H1 (cell line): ENCODE measurements at regions not wholly inside any gene's neighbourhood (a gene's known extent, or its start where the extent isn't known, plus 50 kb on each side); places are given as distances from the start of the nearest gene placed in this dataset.

ENCODE experiments used
- CTCF ChIA-PET: fragments of 300-600 bp; sonication (Branson Sonifier 250); formaldehyde crosslinking; loops from one replicate; lab custom pipeline; 2021; ENCODE audit not compliant: partially characterized antibody; lab: Charles Lee
- POLR2A ChIA-PET: fragments of 300-600 bp; sonication (Branson Sonifier 250); formaldehyde crosslinking; loops from one replicate; lab custom pipeline; 2021; ENCODE audit warnings: inconsistent platforms; ENCODE audit not compliant: partially characterized antibody; lab: Charles Lee
- DNase-seq, 2 experiments: peaks; one replicate each; pipeline versions ENCODE4 v3.0.0 to v3.0.0-alpha.2; 2010 to 2022; ENCODE audit warnings: low spot score in 2 of 2, low read depth in 1 of 2, mixed read lengths in 1 of 2
- FAIRE-seq: peaks from 2 replicates; lab custom pipeline; 2011; peaks lifted over from hg19 to GRCh38; lab: Jason Lieb, UNC
- H2AFZ ChIP-seq: 2 replicates; pipeline ENCODE4 v1.8.1; 2012; ENCODE audit warnings: low read length, inconsistent platforms
- H2AK5ac ChIP-seq: 2 replicates; pipeline ENCODE4 v1.6.1; 2013; ENCODE audit warnings: low read depth, low read length
- H2BK120ac ChIP-seq: replicated peaks from 2 replicates; pipeline ENCODE3; 2013; ENCODE audit warnings: low read depth, low read length, inconsistent platforms
- H2BK12ac ChIP-seq: 2 replicates; pipeline ENCODE4 v1.6.1; 2013; ENCODE audit warnings: low read depth, low read length
- H2BK15ac ChIP-seq: 2 replicates; pipeline ENCODE4 v1.6.1; 2013; ENCODE audit warnings: low read length
- H2BK20ac ChIP-seq: 2 replicates; pipeline ENCODE4 v1.6.1; 2013; ENCODE audit warnings: low read length
- H2BK5ac ChIP-seq: 2 replicates; pipeline ENCODE4 v1.6.1; 2013; ENCODE audit warnings: low read depth, low read length
- H3K14ac ChIP-seq: 2 replicates; pipeline ENCODE4 v1.6.1; 2013; ENCODE audit warnings: inconsistent platforms; ENCODE audit not compliant: insufficient read length
- H3K18ac ChIP-seq: 2 replicates; pipeline ENCODE4 v1.6.1; 2013; ENCODE audit warnings: low read length; ENCODE audit errors: extremely low read depth
- H3K23ac ChIP-seq: 2 replicates; pipeline ENCODE4 v1.6.1; 2013; ENCODE audit warnings: inconsistent platforms; ENCODE audit not compliant: insufficient read length
- H3K23me2 ChIP-seq: 2 replicates; pipeline ENCODE4 v1.6.1; 2013; ENCODE audit warnings: low read depth, low read length
- H3K27ac ChIP-seq: 2 replicates; pipeline ENCODE4 v1.6.1; 2011; ENCODE audit warnings: low read depth, low read length, inconsistent platforms
- H3K27me3 ChIP-seq, 4 experiments: replicated peaks in 1 of 4; 1 replicate in 1 of 4; 2 replicates in 3 of 4; pipeline versions ENCODE4 v1.6.1 to v1.8.1; 2011 to 2013; ENCODE audit warnings: low read length in 3 of 4, mild to moderate bottlenecking in 3 of 4, inconsistent platforms in 2 of 4, mixed read lengths in 2 of 4, moderate library complexity in 1 of 4; ENCODE audit not compliant: control insufficient read depth in 3 of 4, insufficient read depth in 3 of 4; ENCODE audit errors: extremely low read depth in 1 of 4
- H3K36me3 ChIP-seq, 4 experiments: 2 replicates each; pipeline versions ENCODE4 v1.6.1 to v1.8.1; 2011 to 2013; ENCODE audit warnings: mild to moderate bottlenecking in 4 of 4, low read length in 3 of 4, moderate library complexity in 2 of 4, control low read depth in 1 of 4, inconsistent platforms in 1 of 4; ENCODE audit not compliant: insufficient read depth in 4 of 4, control insufficient read depth in 2 of 4
- H3K4ac ChIP-seq: replicated peaks from 2 replicates; pipeline ENCODE3; 2013; ENCODE audit warnings: low read length, low read depth, mixed read lengths, inconsistent platforms; ENCODE audit not compliant: insufficient read length
- H3K4me1 ChIP-seq, 4 experiments: replicated peaks in 1 of 4; 1 replicate in 1 of 4; 2 replicates in 3 of 4; pipeline versions ENCODE4 v1.6.1 to v1.8.1; 2011 to 2013; ENCODE audit warnings: low read length in 3 of 4, inconsistent platforms in 2 of 4, mixed read lengths in 1 of 4; ENCODE audit not compliant: insufficient read depth in 4 of 4, control insufficient read depth in 3 of 4
- H3K4me2 ChIP-seq, 2 experiments: 2 replicates each; pipeline versions ENCODE4 v1.6.1 to v1.8.1; 2011 to 2013; ENCODE audit warnings: low read depth in 2 of 2, low read length in 2 of 2, control low read depth in 1 of 2, inconsistent platforms in 1 of 2, mild to moderate bottlenecking in 1 of 2; ENCODE audit not compliant: insufficient read depth in 1 of 2
- H3K4me3 ChIP-seq, 4 experiments: fragments of 200-600, 300-600 bp in 1 of 4; sonication (generic), shearing (Covaris generic), sonication (Bioruptor Twin) in 1 of 4; 2 replicates each; pipeline versions ENCODE4 v1.5.1 to v1.8.1; 2011 to 2016; ENCODE audit warnings: low read length in 4 of 4, low read depth in 3 of 4, control low read depth in 2 of 4, inconsistent platforms in 2 of 4, mild to moderate bottlenecking in 2 of 4, mixed read lengths in 1 of 4, moderate library complexity in 1 of 4; ENCODE audit not compliant: insufficient read depth in 2 of 4; ENCODE audit errors: extremely low read depth in 1 of 4
- H3K56ac ChIP-seq: replicated peaks from 2 replicates; pipeline ENCODE3; 2013; ENCODE audit warnings: low read depth, mild to moderate bottlenecking, mixed read lengths, low read length, inconsistent platforms; ENCODE audit not compliant: insufficient read length
- H3K79me1 ChIP-seq: 2 replicates; pipeline ENCODE4 v1.6.1; 2013; ENCODE audit warnings: low read depth, low read length, control low read depth
- H3K79me2 ChIP-seq, 2 experiments: 2 replicates each; pipeline versions ENCODE4 v1.6.1 to v1.8.1; 2012 to 2013; ENCODE audit warnings: low read length in 2 of 2, mild to moderate bottlenecking in 2 of 2, inconsistent platforms in 1 of 2; ENCODE audit not compliant: insufficient read depth in 2 of 2, control insufficient read depth in 1 of 2
- H3K9ac ChIP-seq, 4 experiments: replicated peaks in 1 of 4; 1 replicate in 1 of 4; 2 replicates in 3 of 4; pipeline versions ENCODE4 v1.6.1 to v1.8.1; 2011 to 2013; ENCODE audit warnings: low read depth in 3 of 4, low read length in 3 of 4, control low read depth in 2 of 4, mild to moderate bottlenecking in 2 of 4, moderate library complexity in 2 of 4, inconsistent platforms in 1 of 4; ENCODE audit errors: extremely low read depth in 1 of 4
- H3K9me3 ChIP-seq, 2 experiments: 2 replicates each; pipeline versions ENCODE4 v1.6.1 to v1.8.1; 2012 to 2013; ENCODE audit warnings: mild to moderate bottlenecking in 2 of 2, moderate library complexity in 2 of 2, control low read depth in 1 of 2, inconsistent platforms in 1 of 2, low read depth in 1 of 2, low read length in 1 of 2, mixed read lengths in 1 of 2; ENCODE audit not compliant: insufficient read depth in 2 of 2
- H4K20me1 ChIP-seq, 2 experiments: replicated peaks in 1 of 2; 2 replicates each; pipeline versions ENCODE3 to v1.8.1; 2011 to 2013; ENCODE audit warnings: inconsistent platforms in 2 of 2, low read length in 2 of 2, mild to moderate bottlenecking in 1 of 2; ENCODE audit not compliant: insufficient read depth in 2 of 2, control insufficient read depth in 1 of 2
- H4K5ac ChIP-seq: 2 replicates; pipeline ENCODE4 v1.6.1; 2013; ENCODE audit warnings: low read length, low read depth, mixed read lengths, inconsistent platforms; ENCODE audit not compliant: insufficient read length
- H4K8ac ChIP-seq: 2 replicates; pipeline ENCODE4 v1.8.0; 2013; ENCODE audit warnings: mild to moderate bottlenecking, moderate library complexity, low read length, inconsistent platforms; ENCODE audit not compliant: insufficient read depth; ENCODE audit errors: extremely low read depth
- H4K91ac ChIP-seq: replicated peaks from 2 replicates; pipeline ENCODE3; 2013; ENCODE audit warnings: low read length, mixed read lengths, inconsistent platforms; ENCODE audit not compliant: insufficient read length
- ASH2L ChIP-seq: fragments of 200-600, 300-600 bp; sonication (generic); IDR thresholded peaks from one replicate; pipeline ENCODE4 v1.7.1; 2017; ENCODE audit warnings: low read length
- BCL11A ChIP-seq, 2 experiments: IDR thresholded peaks; one replicate each; pipeline ENCODE4 v1.6.1; 2011; ENCODE audit warnings: low read depth in 2 of 2, low read length in 2 of 2, mild to moderate bottlenecking in 2 of 2
- CBX8 ChIP-seq: fragments of 300-800, 300-1000 bp; sonication (generic); IDR thresholded peaks from 2 replicates; pipeline ENCODE4 v1.7.1; 2016; ENCODE audit warnings: low read depth, low read length, borderline replicate concordance
- CHD2 ChIP-seq: IDR thresholded peaks from 2 replicates; pipeline ENCODE4 v1.6.1; 2012; ENCODE audit warnings: low read length, improper control_type of control experiment
- E2F6 ChIP-seq: IDR thresholded peaks from 2 replicates; pipeline ENCODE4 v1.6.1; 2012; ENCODE audit warnings: inconsistent platforms
- GTF2F1 ChIP-seq: IDR thresholded peaks from 2 replicates; pipeline ENCODE4 v1.6.1; 2012; ENCODE audit warnings: low read depth, low read length, improper control_type of control experiment, borderline replicate concordance
- KDM4A ChIP-seq: IDR thresholded peaks from one replicate; pipeline ENCODE4 v1.7.1; 2012; ENCODE audit warnings: low read depth, mild to moderate bottlenecking, moderate library complexity, low read length, inconsistent platforms; ENCODE audit not compliant: severe bottlenecking
- NANOG ChIP-seq: IDR thresholded peaks from 2 replicates; pipeline ENCODE4 v1.6.1; 2011; ENCODE audit warnings: low read length, low read depth, mild to moderate bottlenecking, inconsistent platforms; ENCODE audit not compliant: insufficient read depth, poor library complexity, severe bottlenecking
- PHF8 ChIP-seq: fragments of 200-600 bp; sonication (generic); conservative IDR thresholded peaks from 2 replicates; pipeline ENCODE4 v1.7.1; 2012; ENCODE audit warnings: low read depth, mild to moderate bottlenecking, inconsistent platforms, low read length, moderate library complexity
- RFX5 ChIP-seq: IDR thresholded peaks from 2 replicates; pipeline ENCODE4 v1.6.1; 2011; ENCODE audit warnings: low read depth, low read length, improper control_type of control experiment, borderline replicate concordance
- SP1 ChIP-seq: IDR thresholded peaks from 2 replicates; pipeline ENCODE4 v1.6.1; 2011; ENCODE audit warnings: low read depth, low read length
- SP2 ChIP-seq: IDR thresholded peaks from 2 replicates; pipeline ENCODE4 v1.6.1; 2012; ENCODE audit warnings: mild to moderate bottlenecking, low read length, inconsistent platforms
- SUZ12 ChIP-seq: fragments of 200-600 bp; sonication (generic); IDR thresholded peaks from 2 replicates; pipeline ENCODE4 v1.6.1; 2012; ENCODE audit warnings: mild to moderate bottlenecking, inconsistent platforms, low read length, moderate library complexity, mixed read lengths
- WGBS, 2 experiments: shearing (Covaris generic) in 1 of 2; methylation state at CpG; one replicate each; pipeline versions ENCODE4 v1.1.6 to v1.1.7; 2013 to 2015; ENCODE audit warnings: low lambda C conversion rate in 2 of 2, mixed read lengths in 2 of 2, inconsistent platforms in 1 of 2, low coverage in 1 of 2, missing lambda C conversion rate in 1 of 2; ENCODE audit not compliant: insufficient replicate concordance in 2 of 2, insufficient coverage in 1 of 2, insufficient read length in 1 of 2; ENCODE audit errors: extremely low coverage in 1 of 2, missing lambda C conversion rate in 1 of 2; 5-methylcytosine and 5-hydroxymethylcytosine counted together

- Histone ChIP-seq H3K14ac (no peak overlapping the region), H2BK5ac (no peak overlapping the region), H3K79me1 (no peaks in the 10 kb centered on the region), H3K23me2 (no peaks in the 10 kb centered on the region), H3K27ac (no peak overlapping the region), H4K5ac (no peak overlapping the region), H2AK5ac (no peak overlapping the region), H3K4ac (no peak overlapping the region), H3K36me3 (no peaks in the 10 kb centered on the region), H2BK12ac (no peak overlapping the region), H3K4me3 (no peak overlapping the region), H3K9me3 (no peaks in the 10 kb centered on the region), H3K4me2 (no peak overlapping the region), H2BK15ac (no peak overlapping the region), H2BK20ac (no peak overlapping the region), H3K56ac (no peak overlapping the region), H3K79me2 (no peaks in the 10 kb centered on the region), H3K18ac (no peak overlapping the region), H3K9ac (no peak overlapping the region), H3K27me3 (no peaks in the 10 kb centered on the region), H2AFZ (no peak overlapping the region), H2BK120ac (no peak overlapping the region), H4K91ac (no peak overlapping the region), H3K4me1 (no peaks in the 10 kb centered on the region), H3K23ac (no peak overlapping the region), H4K20me1 (no peaks in the 10 kb centered on the region), H4K8ac (no peak overlapping the region)
- DNase-seq (no peak), FAIRE-seq (no peak)
- TF ChIP-seq RFX5 (no peak), SP2 (no peak), PHF8 (no peak), NANOG (no peak), CBX8 (no peak), GTF2F1 (no peak), KDM4A (no peak), E2F6 (no peak), BCL11A (IDR thresholded peaks at IDR 0.05; ENCODE audit: low read depth in 2 of 2, low read length in 2 of 2) (no peak), SP1 (no peak), SUZ12 (no peak), ASH2L (no peak), CHD2 (no peak)
- ChIA-PET POLR2A (no interaction called here), CTCF (no interaction called here)
- 81% methylated on average over 1 of the region's 1 CpG; no CpG with 5 or more reads in 1 of the 2 experiments for WGBS, 2 experiments
Observed at GRCh38 chr4:177974461-177974860, 532.2 kb upstream of the AGA start.
